Activated T-cell treated with anti-CD3 and anti-CD28 coated beads for 24 hours (primary cell): ENCODE measurements at regions not wholly inside any gene's neighbourhood (a gene's known extent, or its start where the extent isn't known, plus 50 kb on each side); places are given as distances from the start of the nearest gene placed in this dataset.
"Not testable (repeated sequence)": the region's sequence is repeated elsewhere in the genome, so short reads cannot be mapped to it uniquely, and the experiment has no call there.

ENCODE experiments used
- DNase-seq: peaks from one replicate; pipeline ENCODE4 v3.0.0-alpha.2; 2020; ENCODE audit warnings: low read depth

DNA sequence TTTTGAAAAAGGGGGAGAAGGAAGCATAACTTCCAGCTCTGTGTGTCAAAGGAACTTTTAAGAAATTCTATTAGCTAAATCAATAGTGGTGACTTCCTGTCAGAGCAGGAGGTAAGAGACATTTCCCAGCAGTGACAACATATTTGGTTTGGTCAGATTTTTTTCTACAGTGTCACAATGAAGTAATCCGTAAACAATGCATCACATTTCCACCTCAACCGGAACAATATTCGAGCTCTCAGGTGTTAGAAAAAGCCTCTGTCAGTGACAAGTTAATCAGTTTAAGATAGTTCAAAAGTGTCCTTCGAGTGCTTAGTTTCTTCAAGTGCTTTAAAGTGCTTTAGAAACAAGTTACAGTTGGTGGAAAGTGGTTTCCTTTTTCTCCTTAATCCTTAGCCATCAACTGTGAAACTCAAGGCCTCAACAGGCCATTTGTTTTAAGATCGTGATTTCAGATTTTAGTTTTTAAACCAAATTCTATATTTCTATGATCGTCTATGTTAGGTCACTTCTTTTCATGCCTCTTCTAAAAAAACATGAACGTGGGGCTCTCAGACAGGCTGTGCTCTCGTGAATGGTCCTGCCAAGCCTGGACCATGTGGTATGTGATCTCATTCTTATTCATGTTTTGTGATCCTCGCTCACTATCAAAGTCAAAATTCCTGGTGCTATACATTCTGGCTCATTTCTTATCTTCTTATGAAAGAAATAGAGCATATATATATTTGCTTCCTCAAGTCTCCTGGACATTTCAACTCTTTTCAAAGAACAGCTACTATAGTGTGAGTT lies 181.9 kb upstream of the HMHB1 start:
- DNase-seq: no peak

DNA sequence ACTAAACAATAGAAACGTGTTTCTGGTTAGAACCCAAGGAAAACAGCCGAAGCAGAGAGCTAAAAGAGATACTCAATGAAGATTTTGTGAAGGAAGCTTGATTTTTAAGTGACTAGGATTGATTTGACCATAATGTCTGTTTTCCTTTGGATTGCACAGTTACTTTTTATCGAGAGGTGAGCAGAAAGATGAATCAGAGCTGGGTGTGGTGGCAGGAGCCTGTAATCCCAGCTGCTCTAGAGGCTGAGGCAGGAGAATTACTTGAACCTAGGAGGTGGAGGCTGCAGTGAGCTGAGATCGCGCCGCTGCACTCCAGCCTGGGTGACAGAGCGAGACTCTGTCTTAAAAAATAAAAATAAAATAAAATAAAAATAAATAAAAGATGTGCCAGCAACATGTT lies 186.9 kb upstream of the HMHB1 start:
- not testable (repeated sequence) for DNase-seq

DNA sequence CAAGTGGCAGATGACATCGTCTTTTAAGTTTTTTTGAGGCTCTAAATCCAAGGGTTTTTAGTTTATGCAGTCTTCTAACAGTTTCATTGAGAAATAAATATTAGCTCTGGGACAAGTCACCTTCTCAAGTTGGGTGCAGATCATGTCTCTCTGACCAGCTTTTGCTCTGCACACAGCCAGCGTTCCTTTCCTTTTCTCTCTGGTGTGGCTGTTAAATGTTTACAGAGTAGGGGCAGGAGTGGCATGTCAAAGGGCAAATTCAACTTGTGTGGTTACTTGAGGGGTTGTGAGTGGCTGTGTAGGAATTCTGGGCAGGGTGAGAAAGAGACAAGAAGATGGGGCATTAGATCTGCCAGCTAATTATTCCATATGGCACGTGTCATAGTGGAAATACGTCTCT lies 187.5 kb upstream of the HMHB1 start:
- DNase-seq: no peak

DNA sequence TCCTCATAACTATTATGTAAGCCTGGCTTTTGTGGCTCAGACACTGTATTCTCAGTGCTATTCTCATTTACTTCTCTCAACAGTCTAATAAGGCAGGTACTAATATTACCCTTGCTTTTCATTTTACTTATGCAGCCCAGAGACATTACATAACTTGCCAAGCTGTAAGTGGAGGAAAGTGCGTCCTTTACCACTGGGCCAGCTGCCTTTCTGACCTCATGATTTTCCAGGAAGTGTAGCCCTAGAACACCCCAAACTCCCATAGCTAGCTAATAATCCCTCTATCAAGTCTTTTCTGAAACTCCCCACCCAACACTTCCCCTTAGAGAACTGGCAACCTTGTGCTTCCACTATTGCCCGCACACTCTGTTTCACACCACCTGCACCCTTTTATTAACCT lies 192.9 kb upstream of the HMHB1 start:
- DNase-seq: no peak

DNA sequence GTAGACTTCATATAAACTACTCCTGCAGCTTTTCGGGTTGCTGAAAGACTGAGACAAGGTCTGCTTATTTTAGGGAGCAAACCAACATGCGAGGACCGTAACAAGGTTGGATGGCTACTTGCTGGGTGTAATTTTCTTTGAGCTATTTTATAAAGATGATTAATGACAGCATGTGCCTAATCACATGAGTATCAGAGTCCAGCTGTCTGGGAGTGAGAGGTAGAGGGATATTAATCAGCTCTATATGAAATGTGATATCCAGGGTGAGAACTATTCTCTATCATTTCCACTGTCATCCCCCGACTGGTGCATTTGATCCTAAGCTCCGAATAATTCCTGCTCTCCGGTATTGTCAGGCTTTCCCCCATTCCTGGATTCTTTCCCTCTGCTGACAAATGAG lies 193.8 kb upstream of the HMHB1 start:
- DNase-seq: no peak

DNA sequence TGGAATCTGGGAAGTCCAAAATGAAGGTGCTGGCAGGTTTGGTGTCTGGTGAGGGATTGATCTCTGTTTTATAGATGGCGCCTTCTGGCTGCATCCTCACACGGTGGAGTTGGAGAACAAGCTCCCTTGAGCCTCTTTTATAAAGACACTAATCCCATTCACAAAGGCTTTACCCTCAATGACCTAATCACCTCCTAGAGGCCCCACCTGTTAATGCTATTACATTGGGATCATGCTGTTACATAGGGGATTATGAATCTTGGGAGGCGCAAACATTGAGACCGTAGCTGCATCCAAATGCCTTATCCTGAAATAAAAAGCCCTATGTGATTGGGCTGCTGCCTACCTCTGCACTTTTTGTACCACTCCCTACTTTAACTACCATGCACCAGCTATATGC lies 197.1 kb upstream of the HMHB1 start:
- DNase-seq: no peak

DNA sequence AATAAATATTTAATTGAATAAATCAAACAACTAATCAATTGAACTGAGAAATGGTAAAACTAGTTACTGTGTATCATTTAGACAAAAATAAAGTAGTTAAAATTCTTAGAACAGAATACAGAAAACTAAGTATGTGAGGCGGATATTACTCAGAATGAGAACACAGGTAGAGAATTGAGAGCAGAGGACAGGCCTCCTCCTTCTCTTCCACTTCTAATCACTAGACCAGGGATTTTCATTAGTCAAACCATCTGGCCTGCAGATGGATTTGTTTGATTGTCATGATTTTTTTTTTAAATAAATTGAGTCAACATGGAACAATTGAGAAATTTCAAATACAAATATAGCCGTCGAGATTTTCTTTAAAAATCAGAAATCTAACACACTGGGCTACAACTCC lies 198.6 kb upstream of the HMHB1 start:
- DNase-seq: no peak

DNA sequence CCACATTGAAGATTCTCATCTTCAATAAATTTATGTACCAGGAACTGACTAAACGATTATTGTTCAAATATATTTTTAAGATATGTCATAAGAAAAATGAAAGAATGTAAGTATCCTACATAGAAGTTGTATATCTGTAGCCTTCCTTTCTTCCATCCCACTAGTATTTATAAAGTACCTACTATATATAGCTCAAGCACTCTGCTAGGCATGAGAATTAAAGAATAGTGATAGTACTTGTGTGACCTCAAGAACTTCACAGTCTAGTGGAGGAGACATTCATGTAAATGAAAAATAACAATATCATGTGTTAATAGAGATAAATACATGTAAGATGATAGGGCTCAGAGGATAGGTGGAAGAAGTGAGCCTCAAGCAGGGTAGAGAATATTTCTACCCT lies 201.0 kb upstream of the HMHB1 start:
- no peak for DNase-seq

DNA sequence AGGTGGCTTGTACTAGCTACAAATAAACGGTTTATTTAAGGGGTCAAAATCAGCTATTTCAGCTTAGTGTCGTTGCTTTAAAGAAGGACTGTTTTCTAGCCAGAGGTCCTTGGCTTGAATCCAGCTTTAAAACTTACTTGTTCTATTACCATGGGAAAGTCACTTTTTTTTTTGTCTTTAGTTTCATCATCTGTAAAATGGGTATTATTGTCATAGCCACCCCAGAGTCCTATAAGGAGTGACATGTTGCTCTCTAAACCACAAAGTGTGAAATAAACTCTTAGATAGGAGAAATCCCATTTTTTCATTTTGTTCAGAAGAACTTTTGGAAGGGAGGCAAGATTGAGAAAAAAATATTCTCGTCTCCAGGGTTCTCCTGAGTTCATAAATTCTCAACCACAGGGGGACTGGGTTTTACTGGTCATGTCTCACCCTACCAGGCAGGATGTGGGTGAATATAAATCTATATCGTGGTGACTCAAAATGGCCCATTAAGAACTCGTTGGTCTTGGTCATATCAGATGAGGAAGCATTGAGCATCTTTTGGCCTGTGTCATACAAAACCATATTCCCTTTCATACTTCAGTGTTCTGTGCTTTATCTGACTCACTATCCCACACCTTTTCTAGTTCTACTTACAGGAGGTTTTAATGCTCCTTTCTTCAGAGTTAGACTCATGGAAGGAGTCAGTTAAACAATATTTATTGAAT lies 202.7 kb upstream of the NR3C1 start:
- peak; percentile 8 for DNase-seq

DNA sequence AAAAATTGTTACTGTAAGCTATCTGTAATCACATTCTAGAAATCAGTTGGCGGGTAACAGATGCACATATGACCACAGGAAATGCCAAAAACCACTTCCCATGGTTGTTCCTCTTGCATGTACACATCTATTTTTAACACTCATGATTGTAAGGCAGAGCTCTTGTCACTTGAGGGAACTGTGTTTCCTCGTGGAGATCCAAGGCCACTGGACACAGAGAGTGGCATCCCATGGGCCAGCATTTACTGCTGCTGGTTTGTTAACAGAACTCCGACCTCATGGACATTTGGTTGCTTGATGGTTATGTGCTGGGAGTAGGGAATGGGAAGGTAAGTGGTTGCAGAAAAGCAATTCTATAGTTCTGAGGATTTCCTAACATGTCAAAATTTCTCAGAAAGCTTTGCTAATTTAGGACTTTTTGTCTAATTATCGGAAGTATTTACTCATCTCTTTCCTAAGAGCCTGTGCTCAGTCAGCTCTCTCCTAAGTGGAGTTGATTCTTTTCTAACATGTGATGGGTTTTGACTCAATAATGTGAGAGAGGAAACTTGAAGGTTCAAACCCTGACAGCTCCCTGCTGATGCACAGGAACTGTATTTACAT lies 202.0 kb upstream of the NR3C1 start:
- peak; percentile 15 for DNase-seq

DNA sequence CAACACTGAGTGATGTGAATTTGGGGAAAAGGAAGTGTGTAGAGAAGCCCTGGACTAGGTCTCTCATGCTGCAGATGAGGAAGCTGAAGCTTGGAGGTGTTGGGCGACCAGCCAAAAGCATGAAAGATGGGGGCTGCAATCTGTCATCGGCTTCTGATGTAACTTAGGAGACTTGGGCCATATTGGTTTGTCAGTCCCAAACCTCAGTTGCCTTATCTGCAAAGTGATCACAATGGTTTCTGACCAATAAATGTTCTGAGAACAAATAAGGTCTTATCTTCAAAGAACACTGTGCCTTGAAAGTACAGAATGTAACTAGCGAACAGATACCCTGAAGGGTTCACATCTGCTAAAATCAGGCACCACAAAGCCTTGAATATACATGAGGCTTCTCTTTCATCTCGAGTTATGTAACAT lies 198.4 kb upstream of the NR3C1 start:
- DNase-seq: no peak

DNA sequence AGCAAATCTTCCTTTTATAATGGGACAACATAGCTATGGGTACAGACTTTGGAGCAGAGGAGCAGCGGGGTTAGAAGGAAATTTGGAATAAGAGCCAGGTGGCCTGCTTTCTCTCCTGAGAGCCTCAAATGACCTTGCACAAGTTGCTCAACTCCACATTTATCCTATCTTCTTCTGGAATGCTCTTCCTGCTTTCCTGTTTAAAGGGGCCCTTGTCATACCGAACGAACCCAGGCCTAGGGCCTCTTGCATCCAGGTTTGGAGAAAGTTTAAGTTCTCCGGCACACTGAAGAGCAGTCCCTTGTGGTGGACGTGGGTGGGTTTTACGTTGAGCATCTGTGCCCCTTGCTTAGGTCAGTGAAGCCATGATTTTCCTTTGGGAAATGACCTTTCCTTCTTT lies 197.9 kb upstream of the NR3C1 start:
- DNase-seq: no peak

DNA sequence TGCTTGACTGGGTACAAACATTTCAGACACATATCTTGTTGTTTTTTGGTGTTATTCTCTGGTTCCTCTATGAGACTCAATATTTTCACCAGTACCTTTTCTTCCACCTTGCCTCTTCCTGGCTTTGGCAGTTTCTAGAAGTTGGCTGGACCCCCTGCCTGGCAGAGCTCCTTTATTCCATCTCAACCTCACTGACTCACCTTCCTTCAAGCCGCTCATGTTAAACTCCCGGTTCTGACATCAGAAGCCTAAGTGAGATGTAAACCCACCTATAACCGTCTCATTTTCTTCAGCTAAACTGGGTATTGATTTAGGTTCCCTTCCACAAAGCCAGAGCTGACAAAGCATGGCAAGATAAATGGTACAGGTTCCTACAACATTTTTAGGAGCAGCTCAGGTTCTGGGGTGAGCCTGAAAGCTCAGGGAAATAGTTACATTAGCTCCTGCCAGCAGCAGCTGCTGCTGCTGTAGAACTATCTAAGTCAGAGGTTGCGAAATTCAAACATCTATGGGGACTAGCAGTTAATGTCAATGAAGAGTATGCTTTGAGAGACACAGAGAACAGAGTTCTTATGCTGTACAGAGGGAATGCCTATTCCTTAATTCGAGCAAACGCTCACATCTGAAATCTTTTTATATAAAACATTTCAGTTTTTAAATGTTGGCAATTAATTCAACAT lies 197.1 kb upstream of the NR3C1 start:
- DNase-seq: no peak

DNA sequence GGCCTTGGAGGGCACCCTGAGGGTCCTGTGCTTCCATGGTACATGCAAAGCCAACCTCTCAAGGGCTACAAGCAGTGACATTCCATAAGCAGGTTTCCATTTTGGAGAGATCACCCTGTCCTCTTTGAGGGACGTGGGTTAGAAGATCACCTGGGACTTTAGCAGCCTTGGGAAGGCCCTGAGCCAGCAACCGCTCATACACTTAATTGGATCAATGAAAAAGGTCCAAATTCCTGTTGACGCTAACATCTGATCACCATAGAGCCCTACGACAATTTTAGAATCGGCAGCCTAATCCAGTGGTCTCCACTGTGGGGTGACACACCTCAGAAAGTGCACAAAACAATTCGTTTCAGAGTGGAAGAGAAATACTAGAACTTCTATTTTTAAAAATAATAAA lies 196.0 kb upstream of the NR3C1 start:
- DNase-seq: no peak

DNA sequence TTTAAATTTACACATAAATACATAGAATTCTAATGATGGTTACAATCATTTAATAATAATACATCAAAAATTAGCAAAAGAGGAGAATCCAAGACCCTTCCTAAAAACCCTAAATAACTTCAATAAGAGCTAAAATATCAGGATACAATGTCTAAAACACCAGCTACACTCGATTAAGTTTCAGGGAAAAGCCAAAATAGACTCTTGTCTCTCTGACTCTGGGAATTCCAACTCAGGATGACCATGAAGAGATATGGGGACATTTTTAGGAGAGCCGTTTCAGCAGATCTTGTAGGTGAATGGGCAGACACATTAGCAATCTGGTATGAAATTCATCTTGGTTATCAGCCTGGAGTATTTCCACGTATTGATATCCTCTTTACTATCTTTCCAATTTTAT lies 193.3 kb upstream of the NR3C1 start:
- DNase-seq: no peak

DNA sequence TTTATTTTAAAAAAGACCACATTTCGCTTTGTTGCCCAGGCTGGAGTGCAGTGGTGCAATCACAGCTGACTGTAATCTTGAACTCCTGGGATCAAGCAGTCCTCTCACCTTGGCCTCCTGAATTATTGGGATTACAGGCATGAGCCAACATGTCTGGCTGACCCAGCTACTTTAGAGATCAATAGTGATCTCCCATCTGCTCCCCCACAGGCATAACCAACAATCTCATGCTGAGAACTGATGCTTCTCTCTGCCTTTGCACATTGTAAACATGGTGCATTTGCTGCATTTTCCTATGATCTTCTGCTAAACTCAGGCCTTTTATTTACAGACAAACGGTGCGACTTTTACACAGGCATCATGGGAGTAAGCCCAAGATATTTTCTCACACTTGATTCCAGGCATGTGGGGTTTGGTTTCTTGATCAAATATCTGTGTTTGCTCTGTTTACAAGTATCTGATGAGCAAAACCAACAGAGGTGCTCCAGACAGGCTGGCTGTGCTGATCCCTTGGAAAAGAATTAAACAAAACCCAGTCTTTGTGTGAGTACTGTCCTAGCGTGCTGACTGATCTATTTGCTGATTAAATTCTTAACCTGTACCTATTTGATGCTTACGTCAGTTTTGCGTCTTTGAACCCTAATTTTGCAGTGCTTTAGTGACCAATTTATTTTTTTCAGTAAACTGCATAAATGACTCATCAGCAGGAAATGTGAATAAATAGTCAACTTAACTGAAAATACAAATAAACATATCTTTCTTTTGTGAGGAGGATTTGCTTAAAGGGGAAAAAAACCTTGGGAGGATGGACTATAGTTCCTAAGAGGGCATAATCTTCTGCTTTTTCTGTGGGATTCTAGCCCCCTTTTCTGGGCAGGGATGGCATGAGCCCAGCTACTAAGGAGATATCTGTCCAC lies 191.7 kb upstream of the NR3C1 start:
- DNase-seq: no peak

DNA sequence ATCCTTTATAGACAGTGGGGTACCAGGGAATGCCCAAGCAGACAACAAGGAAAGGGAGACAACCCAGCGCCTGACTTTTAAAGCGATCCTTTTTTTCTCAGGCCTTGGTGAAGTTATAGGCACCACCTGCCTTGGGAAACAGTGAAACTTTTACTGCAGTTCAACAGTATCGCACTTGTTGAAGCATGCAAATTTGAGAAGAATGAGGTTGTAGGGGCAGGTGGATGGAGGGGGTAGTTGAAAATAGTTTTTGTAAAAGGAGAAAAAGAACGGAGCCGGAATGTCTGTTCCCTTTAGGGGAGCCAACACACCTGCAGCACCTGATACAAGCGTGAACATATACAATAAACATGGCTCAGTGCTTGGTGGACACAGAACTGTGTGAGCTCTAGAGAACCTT lies 190.2 kb upstream of the NR3C1 start:
- no peak for DNase-seq

DNA sequence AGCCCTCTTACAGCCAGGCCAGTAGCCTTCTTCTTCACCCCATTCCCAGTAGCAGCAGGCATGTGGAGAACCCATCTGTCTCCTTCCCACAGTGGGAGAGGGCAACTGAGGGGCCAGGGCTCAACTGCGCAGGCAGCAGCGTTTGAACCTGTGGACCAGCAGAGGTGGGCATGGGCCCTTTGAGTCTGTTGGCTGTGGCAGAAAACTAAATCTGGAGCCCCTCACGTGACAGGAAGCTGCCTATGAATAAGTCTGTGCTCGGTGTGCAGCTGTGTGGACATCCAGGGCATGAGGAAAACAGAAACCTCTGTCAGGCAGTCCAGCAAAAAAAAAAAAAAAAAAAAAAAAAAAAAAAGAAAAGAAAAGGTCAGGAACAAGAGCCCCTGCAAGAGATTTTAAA lies 189.2 kb upstream of the NR3C1 start:
- DNase-seq: no peak

DNA sequence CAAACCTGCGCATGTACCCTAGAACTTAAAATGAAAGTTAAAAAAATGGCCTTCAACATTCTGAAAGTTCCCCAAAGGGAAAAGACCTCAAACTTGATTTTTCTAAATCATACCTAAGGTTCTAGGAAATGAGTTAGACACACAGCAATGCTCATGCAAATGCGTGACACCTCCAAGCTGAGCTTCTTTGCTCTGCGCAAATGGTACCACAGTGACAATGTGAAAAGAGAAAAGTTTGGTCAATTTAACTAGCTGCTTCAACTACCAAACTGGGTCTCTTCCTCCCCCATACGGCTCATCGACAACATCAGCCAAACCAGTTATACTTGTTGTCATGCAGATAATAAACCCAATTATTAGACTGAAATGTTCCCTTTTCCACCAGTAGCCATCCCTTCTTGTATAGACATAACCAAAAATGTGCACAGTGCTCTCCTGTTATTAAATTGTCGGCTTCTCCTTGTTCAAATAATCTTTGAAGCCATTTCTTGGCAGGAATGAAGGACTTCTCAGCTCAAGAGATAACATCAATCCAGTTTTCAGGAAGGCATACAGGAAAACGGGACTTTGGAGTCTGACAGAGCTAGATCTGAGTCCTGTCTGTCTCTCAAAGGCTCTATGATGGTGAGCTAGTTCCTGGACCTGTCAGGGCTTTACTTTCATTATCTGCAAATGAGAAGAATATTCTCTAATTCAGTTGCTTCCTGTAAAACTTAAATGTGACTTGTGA lies 185.6 kb upstream of the NR3C1 start:
- no peak for DNase-seq

DNA sequence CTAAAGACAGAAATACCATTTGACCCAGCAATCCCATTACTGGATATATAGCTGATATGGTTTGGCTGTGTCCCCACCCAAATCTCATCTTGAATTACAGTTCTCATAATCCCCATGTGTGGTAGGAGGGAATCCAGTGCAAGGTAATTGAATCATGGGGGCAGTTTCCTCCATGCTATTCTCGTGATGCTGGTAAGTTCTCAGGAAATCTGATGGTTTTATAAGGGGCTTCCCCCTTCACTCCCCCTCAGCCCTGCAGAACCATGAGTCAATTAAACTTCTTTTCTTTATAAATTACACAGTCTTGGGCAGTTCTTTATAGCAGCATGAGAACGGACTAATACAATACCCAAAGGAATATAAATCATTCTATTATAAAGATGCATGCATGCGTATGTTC lies 184.6 kb upstream of the NR3C1 start:
- peak; percentile 17 for DNase-seq

DNA sequence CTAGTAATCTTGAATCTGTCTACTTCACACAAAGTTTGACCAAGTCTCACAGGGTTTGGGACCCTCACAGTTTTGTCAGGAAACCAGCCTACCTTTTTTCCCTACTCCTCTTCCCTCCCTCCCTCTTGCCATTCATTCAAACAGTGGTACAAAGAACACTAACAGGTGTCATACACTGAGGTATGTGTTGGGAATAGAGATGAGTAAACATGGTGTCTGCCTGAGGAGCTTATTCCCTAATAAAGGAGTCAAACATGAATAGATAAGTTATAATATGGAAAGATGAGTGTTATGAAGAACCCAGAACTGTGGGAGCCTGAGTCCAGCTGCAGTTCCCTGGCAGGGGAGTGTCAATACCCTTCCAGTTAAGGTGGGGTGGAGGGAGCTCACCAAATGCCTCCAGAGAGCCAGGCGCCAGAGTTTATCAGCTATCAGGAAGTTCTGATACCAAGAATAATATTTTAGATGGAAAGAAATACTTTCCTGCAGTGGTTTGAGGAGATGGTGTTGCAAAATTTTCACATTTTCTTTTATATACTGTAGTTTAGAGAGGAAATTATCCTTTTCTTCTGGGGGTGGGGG lies 183.4 kb upstream of the NR3C1 start:
- no peak for DNase-seq
